Bronchial epithelial cell (primary cell): ENCODE measurements at regions not wholly inside any gene's neighbourhood (a gene's known extent, or its start where the extent isn't known, plus 50 kb on each side); places are given as distances from the start of the nearest gene placed in this dataset.
"Not testable (repeated sequence)": the region's sequence is repeated elsewhere in the genome, so short reads cannot be mapped to it uniquely, and the experiment has no call there.

Experiments used
- DNase-seq: peaks from one replicate; pipeline ENCODE4 v3.0.0-alpha.2; 2010; ENCODE audit warnings: low read depth
- FAIRE-seq: peaks from 2 replicates; lab custom pipeline; 2011; peaks lifted over from hg19 to GRCh38; lab: Jason Lieb, UNC
- H3K27me3 ChIP-seq: 2 replicates; pipeline ENCODE4 v1.5.1; 2011; ENCODE audit warnings: low read length; ENCODE audit not compliant: control insufficient read depth, insufficient read depth
- H3K36me3 ChIP-seq: 2 replicates; pipeline ENCODE4 v1.5.1; 2011; ENCODE audit warnings: low read length; ENCODE audit not compliant: control insufficient read depth, insufficient read depth
- H3K4me3 ChIP-seq: 2 replicates; pipeline ENCODE4 v1.5.1; 2011; ENCODE audit warnings: mild to moderate bottlenecking, low read depth, low read length, control low read depth
- CTCF ChIP-seq: IDR thresholded peaks from 2 replicates; pipeline ENCODE4 v1.5.1; 2011; ENCODE audit warnings: mild to moderate bottlenecking, moderate library complexity, low read length, control low read depth, inconsistent platforms; ENCODE audit not compliant: insufficient read depth, severe bottlenecking

- DNase-seq (no peak), FAIRE-seq (no peak)
- Histone ChIP-seq H3K4me3 (no peak overlapping the region), H3K36me3 (no peaks in the 10 kb centered on the region), H3K27me3 (no peaks in the 10 kb centered on the region)
- TF ChIP-seq CTCF: no peak
These were observed 742.3 kb upstream of the SLC8A1 start for GRCh38 chr2:41194230-41194629.

- no peaks in the 10 kb centered on the region for H3K27me3 ChIP-seq
These were observed 745.9 kb upstream of the SLC8A1 start for GRCh38 chr2:41197781-41198180.

GRCh38 chr2:41199334-41199733 lies 747.4 kb upstream of the SLC8A1 start:
- TF ChIP-seq CTCF: no peak
- FAIRE-seq (no peak), DNase-seq (no peak)
- Histone ChIP-seq H3K27me3 (no peaks in the 10 kb centered on the region), H3K4me3 (no peak overlapping the region), H3K36me3 (no peaks in the 10 kb centered on the region)

More at GRCh38 chr2:41197781-41198180, 745.9 kb upstream of the SLC8A1 start:
- FAIRE-seq: no peak
- H3K4me3 ChIP-seq: no peak overlapping the region
- TF ChIP-seq CTCF: no peak
- no peak for DNase-seq
- H3K36me3 ChIP-seq: no peaks in the 10 kb centered on the region

- no peak for DNase-seq
- no peak for FAIRE-seq
- TF ChIP-seq CTCF: no peak
- Histone ChIP-seq H3K4me3 (no peak overlapping the region), H3K36me3 (no peaks in the 10 kb centered on the region), H3K27me3 (no peaks in the 10 kb centered on the region)
These were observed 752.4 kb upstream of the SLC8A1 start for GRCh38 chr2:41204315-41204714.

- no peaks in the 10 kb centered on the region for H3K36me3 ChIP-seq
- H3K27me3 ChIP-seq: no peaks in the 10 kb centered on the region
- DNase-seq (no peak), FAIRE-seq (no peak)
- H3K4me3 ChIP-seq: no peak overlapping the region
- no peak for TF ChIP-seq CTCF
These were observed 754.1 kb upstream of the SLC8A1 start for GRCh38 chr2:41206004-41206403.

- DNase-seq (peak; percentile 26), FAIRE-seq (no peak)
- no peak for TF ChIP-seq CTCF
- Histone ChIP-seq H3K36me3 (no peaks in the 10 kb centered on the region), H3K4me3 (no peak overlapping the region), H3K27me3 (no peaks in the 10 kb centered on the region)
These were observed 755.7 kb upstream of the SLC8A1 start for GRCh38 chr2:41207578-41207977.

- H3K4me3 ChIP-seq, DNase-seq, H3K36me3 ChIP-seq, FAIRE-seq, H3K27me3 ChIP-seq: not testable (repeated sequence)
These were observed 758.1 kb upstream of the SLC8A1 start for GRCh38 chr2:41210030-41210429.
